ENCODE measurements at regions not wholly inside any gene's neighbourhood (a gene's known extent, or its start where the extent isn't known, plus 50 kb on each side); places are given as distances from the start of the nearest gene placed in this dataset.
"Not testable (repeated sequence)": the region's sequence is repeated elsewhere in the genome, so short reads cannot be mapped to it uniquely, and the experiment has no call there.

GRCh38 chr1:98157524-98158313 lies 236.9 kb upstream of the DPYD start:
- DNase-seq (ENCODE audit: low read depth in 3 of 3, low spot score in 2 of 3), result no peak

GRCh38 chr1:98147280-98147679 lies 226.4 kb upstream of the DPYD start:
- DNase-seq (ENCODE audit: low read depth in 3 of 3, low spot score in 2 of 3), result no peak

- DNase-seq (ENCODE audit: low read depth in 3 of 3, low spot score in 2 of 3), result no peak
These were observed 224.8 kb upstream of the DPYD start for GRCh38 chr1:98145655-98146054.

GRCh38 chr1:98143403-98143802 lies 222.6 kb upstream of the DPYD start:
- DNase-seq (ENCODE audit: low read depth in 3 of 3, low spot score in 2 of 3), result no peak

- no peak for DNase-seq (ENCODE audit: low read depth in 3 of 3, low spot score in 2 of 3)
These were observed 212.3 kb upstream of the DPYD start for GRCh38 chr1:98133131-98133530.

- DNase-seq (ENCODE audit: low read depth in 3 of 3, low spot score in 2 of 3), result no peak
These were observed 209.6 kb upstream of the DPYD start for GRCh38 chr1:98130408-98130807.

- no peak for DNase-seq (ENCODE audit: low read depth in 3 of 3, low spot score in 2 of 3)
These were observed 208.7 kb upstream of the DPYD start for GRCh38 chr1:98129491-98129890.

- DNase-seq (ENCODE audit: low read depth in 3 of 3, low spot score in 2 of 3), result no peak
These were observed 205.9 kb upstream of the DPYD start for GRCh38 chr1:98126740-98127139.

- no peak for DNase-seq (ENCODE audit: low read depth in 3 of 3, low spot score in 2 of 3)
These were observed 200.8 kb upstream of the DPYD start for GRCh38 chr1:98121646-98122045.

- no peak for DNase-seq (ENCODE audit: low read depth in 3 of 3, low spot score in 2 of 3)
These were observed 199.0 kb upstream of the DPYD start for GRCh38 chr1:98119796-98120195.

- no peak for DNase-seq (ENCODE audit: low read depth in 3 of 3, low spot score in 2 of 3)
These were observed 193.0 kb upstream of the DPYD start for GRCh38 chr1:98113811-98114210.

- DNase-seq (ENCODE audit: low read depth in 3 of 3, low spot score in 2 of 3), result no peak
These were observed 191.8 kb upstream of the DPYD start for GRCh38 chr1:98112626-98113025.

- no peak for DNase-seq (ENCODE audit: low read depth in 3 of 3, low spot score in 2 of 3)
These were observed 189.8 kb upstream of the DPYD start for GRCh38 chr1:98110674-98111073.

GRCh38 chr1:98108378-98108777 lies 187.5 kb upstream of the DPYD start:
- DNase-seq (ENCODE audit: low read depth in 3 of 3, low spot score in 2 of 3), result not testable (repeated sequence)

GRCh38 chr1:98107256-98107655 lies 186.4 kb upstream of the DPYD start:
- no peak for DNase-seq (ENCODE audit: low read depth in 3 of 3, low spot score in 2 of 3)

GRCh38 chr1:98104289-98104688 lies 183.5 kb upstream of the DPYD start:
- no peak for DNase-seq (ENCODE audit: low read depth in 3 of 3, low spot score in 2 of 3)

GRCh38 chr1:98103617-98104285 lies 182.9 kb upstream of the DPYD start:
- DNase-seq (ENCODE audit: low read depth in 3 of 3, low spot score in 2 of 3), result no peak

GRCh38 chr1:98102345-98103030 lies 181.7 kb upstream of the DPYD start:
- no peak for DNase-seq (ENCODE audit: low read depth in 3 of 3, low spot score in 2 of 3)

GRCh38 chr1:98101364-98101763 lies 180.5 kb upstream of the DPYD start:
- no peak for DNase-seq (ENCODE audit: low read depth in 3 of 3, low spot score in 2 of 3)

GRCh38 chr1:98099501-98099900 lies 178.7 kb upstream of the DPYD start:
- DNase-seq (ENCODE audit: low read depth in 3 of 3, low spot score in 2 of 3), result no peak

GRCh38 chr1:98098473-98098872 lies 177.6 kb upstream of the DPYD start:
- DNase-seq (ENCODE audit: low read depth in 3 of 3, low spot score in 2 of 3), result no peak

- no peak for DNase-seq (ENCODE audit: low read depth in 3 of 3, low spot score in 2 of 3)
These were observed 169.5 kb upstream of the DPYD start for GRCh38 chr1:98090351-98090750.

Measured in right renal cortex interstitium (tissue), 3 donors.